ENCODE measurements at regions not wholly inside any gene's neighbourhood (a gene's known extent, or its start where the extent isn't known, plus 50 kb on each side); places are given as distances from the start of the nearest gene placed in this dataset.

DNA sequence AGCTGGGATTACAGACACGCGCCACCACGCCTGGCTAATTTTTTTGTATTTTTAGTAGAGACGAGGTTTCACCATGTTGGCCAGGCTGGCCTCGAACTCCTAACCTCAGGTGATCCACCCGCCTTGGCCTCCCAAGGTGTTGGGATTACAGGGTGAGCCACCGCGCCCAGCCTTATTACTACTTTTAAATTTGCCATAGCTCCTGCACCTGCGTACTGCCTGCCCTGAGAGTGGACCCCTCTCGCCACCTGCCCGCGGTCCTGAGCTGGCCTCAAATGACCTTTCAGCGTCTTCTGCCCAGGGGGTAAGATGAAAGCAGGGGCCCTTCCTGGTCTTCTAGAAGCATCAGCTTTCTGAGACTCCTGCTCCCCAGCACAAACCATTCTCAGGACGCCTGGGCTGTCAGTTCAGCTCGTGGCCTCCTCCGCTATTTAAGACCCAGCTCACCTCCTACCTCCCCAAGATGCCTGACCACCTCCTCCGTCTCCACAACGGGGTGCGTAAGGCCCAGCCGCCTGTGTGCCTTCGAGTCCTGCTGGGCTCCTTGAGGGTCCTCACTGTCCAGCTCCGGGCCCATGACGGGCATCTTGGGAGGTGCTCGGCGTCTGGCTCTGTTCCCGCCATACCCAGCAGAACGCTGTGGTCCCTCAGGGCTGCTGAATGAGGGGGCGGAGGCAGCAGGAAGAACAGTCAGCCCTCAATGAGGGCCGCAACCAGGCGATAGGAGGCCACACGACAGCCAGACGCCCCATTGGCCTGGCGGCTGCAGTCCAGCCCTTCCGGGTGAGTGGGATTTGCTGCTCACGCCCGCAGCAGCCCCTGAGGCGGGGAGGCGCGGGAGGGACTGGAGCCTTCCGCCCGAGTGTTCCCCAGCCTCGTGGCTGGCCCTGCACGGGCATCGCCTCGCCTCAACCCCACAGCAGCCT, 266.6 kb downstream of the TFCP2L1 start:
- DNase-seq: peak; percentile 73 to 74

DNA sequence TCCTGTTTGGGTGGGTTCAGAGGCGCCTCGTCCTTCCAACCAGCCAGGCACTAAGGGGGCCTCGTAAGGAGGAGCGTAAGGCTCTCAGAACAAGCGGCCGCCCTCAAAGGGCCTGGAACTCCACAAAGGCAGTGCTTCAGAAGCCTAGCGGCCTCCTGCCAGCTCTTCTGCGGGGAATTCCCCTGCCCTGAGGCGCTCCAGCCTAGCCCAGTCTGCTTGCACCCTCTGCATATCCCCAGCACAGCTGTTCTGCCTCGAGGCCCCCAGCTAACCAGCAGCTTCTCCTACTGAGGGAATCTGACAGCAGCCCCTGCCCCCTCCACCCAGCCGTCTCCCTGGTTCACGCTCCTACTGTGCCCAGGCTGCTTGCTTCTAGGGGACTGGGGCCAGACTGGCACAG, 265.9 kb downstream of the TFCP2L1 start:
- DNase-seq: peak; percentile 60 to 68

GRCh38 chr2:121019756-121020155, 265.2 kb downstream of the TFCP2L1 start:
- DNase-seq: no peak

DNA sequence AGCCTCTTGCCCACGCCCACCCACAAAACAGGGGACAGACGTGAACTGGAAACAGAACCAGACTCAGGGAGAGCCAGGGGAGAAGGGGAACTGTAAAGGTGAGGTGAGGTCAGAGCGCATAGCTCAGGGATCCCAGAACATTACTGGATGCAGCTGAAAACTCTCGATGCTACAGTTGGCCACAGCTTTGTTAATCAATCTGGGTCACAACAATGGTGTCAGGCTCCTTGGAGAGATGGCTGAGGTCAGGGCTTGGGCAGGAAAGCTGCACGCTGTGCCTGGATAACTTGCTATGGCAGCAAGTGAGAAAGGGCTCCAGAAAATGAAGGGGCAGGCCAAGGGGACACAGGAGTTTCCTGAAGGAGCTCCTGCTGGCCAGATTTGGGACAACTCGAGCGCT, 263.3 kb downstream of the TFCP2L1 start:
- no peak for DNase-seq

- DNase-seq: no peak
These were observed 256.4 kb downstream of the TFCP2L1 start for GRCh38 chr2:121028577-121028976.

DNA sequence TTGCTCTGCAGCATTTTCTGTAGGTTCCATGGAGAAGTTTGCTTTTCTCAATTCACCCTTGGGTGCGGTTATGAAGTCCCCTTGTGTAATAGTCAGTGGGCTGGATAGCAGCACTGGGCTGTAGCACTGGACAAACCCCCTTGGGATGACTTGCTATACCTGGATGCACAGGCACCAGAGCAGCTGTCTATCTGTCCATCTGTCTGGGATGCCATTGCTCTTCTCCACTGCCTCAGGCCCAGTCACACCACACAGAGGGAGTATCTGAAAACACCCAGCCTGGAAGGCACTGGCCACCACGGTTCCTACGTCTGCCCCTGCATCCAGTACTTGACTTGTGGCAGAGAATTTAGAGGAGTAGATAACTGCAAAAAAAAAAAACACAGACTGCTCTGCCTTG, 254.5 kb downstream of the TFCP2L1 start:
- no peak for DNase-seq

GRCh38 chr2:121031568-121032340, 253.2 kb downstream of the TFCP2L1 start:
- DNase-seq: no peak

DNA sequence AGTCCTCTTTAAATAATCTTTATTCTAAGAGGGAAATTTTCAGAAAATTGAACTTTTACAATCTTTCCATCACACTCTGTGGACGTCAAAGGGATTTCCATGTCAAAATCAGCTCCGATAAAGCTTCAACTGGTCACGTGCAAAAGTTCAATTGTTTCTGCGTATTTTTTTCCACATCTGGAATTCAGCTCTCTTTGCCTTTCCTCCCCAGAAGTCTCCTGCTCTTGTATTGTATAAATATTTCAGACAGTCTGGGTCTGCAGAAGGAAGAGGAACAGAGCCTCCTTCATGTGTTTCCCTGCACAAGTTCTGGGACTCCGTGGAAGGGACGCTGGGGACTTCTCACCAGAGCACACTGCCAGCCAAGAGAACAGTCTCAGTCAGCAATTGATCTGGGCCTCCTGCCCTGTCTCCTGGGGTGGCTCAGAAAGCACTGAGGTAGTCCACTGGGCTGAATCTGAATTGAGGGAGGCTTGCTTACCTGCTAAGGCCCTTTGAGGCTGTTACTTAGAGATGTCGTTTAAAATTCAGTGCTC, 251.5 kb downstream of the TFCP2L1 start:
- no peak for DNase-seq

- DNase-seq: no peak
These were observed 250.5 kb downstream of the TFCP2L1 start for GRCh38 chr2:121034551-121034950.

DNA sequence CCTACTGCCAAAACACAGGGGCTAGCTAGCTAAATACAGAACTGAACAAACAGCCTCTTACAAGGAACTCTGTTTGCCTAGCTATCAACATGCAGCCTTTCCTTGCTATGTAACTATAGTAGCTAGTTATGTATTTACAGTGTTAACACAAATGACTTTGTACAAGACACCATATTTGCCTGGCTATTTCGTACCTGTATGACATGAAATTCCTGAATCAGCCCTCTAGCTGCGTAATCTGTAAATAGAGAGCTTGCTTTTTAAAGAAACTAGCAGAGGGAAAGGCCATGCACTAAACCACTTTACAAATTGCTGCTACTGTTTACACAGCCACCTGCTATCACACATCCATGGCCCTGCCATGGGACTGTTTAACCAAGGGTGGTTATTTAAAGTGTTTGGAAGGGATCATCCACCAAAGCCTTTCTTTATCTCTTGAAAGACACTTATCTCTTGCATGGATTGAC, 248.7 kb downstream of the TFCP2L1 start:
- peak in 1 of 2 donors; percentile 48 for DNase-seq

- no peak for DNase-seq
These were observed 247.5 kb downstream of the TFCP2L1 start for GRCh38 chr2:121037480-121037879.

- DNase-seq: no peak
These were observed 247.0 kb downstream of the TFCP2L1 start for GRCh38 chr2:121038031-121038430.

DNA sequence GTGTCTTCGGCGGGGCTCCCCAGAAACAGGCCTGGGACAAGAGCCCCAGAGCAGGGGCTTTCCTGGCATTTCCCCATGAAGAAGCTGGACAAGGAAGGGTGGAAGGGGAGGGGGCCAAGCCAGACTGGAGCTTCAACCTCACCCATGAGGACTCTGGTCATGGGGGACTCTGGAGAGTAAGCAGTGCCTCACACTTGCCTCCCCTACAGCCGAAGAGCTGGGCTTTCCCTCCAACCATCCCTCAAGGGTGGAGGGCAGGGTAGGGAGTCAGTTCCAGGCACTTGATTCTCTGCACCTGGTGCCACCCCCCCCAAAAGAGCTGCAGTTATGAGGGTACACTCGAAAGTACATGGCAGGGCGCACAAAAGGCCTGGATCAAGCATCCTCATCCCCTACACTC, 246.6 kb downstream of the TFCP2L1 start:
- no peak for DNase-seq

- peak; percentile 46 to 47 for DNase-seq
These were observed 245.9 kb downstream of the TFCP2L1 start for GRCh38 chr2:121038891-121039616.

DNA sequence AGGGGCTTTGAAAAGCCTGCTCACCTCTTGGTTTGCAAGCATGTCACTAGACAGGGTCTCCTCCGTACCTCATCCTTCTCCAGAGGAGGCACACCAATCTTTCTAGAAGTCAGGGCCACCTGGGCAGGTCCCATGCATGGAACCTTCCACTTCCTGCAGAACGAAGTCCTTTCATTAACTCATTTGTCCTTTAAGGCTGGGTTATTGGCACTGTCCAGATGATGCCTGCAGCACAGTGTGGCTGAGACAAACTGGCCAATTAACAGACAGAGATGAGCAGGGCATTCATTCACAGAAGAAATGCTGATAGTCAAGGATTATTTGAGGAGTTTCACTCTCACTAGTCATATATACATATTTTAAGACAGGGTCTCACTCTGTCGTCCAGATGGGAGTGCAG, 245.3 kb downstream of the TFCP2L1 start:
- no peak for DNase-seq

GRCh38 chr2:121041516-121041915, 243.5 kb downstream of the TFCP2L1 start:
- DNase-seq: no peak

DNA sequence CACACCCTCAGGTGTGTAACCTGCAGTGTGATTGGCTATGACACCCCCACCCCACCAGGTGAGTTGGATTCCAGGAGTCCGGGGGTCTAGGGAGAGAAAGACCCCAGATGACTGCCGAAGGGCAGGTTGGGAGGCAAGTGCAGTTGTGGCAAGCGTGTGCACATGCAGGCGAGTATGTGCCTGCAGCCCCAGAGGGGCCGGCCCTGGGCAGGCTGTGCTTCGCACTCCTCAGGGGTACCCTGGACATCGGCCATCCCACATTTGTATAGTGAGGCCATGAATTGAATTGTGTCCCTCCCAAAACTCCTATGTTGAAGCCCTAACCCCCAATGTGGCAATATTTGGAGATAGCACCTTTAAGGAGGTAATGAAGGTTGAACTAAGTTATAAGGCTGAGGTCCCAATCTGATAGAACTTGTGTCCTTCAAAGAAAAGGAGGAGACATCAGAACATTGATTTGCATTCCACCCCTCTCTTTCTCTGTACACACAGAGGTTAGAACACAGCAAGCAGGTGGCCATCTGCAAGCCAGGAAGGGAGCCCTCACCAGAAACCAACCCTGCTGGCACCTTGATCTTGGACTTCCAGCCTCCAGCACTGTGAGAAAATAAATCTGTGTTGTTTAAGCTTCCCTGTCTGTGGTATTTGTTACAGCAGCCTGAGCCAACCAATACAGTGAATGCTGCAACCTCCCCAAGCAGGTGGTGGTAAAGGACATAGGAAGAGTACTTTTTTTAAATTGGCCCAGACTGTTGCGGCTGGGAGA, 241.8 kb downstream of the TFCP2L1 start:
- DNase-seq: no peak

DNA sequence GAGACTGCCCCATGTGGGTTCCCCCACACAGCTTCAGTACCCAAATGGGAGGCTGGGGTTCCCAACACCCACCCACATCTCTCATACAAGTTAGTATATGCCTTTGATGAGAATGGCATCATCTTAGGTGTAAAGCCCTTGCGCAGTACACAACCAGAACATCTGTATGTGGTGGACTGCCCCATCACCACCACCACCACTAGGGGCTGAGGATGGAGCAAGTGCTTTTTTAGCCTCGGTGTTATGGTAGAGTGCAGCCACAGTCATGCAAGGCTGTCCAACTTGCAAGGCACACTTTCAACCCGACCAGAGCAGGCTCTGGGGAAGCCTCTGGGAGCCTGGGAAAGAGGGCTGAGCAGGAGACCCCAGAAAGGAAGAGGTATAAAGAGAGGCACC, 241.2 kb downstream of the TFCP2L1 start:
- DNase-seq: no peak

DNA sequence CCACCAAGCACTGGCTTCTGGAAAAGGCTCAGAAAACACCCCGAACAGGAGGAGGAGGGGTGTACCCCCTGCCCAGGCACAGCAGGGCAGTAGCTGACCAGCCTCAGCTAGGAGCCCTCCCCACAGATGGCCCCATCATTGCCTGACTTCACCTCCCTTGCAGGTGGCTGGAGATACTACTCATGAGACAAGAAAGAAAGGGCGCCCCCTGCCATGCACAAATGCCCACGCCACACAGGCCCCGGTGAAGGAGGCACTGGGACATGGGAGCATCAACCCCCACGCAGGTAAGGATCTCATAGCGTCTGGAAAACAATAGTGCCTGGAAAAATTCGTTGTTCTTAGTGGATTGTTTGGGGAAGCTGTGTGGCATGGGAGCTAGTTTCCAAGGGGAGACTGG, 240.6 kb downstream of the TFCP2L1 start:
- DNase-seq: no peak

- no peak for DNase-seq
These were observed 239.8 kb downstream of the TFCP2L1 start for GRCh38 chr2:121045245-121045644.

GRCh38 chr2:121046335-121046734, 238.7 kb downstream of the TFCP2L1 start:
- no peak for DNase-seq

Measured in right lung (tissue), 2 donors.